D341Med (cell line): ENCODE measurements at regions not wholly inside any gene's neighbourhood (a gene's known extent, or its start where the extent isn't known, plus 50 kb on each side); places are given as distances from the start of the nearest gene placed in this dataset.
"Not testable (repeated sequence)": the region's sequence is repeated elsewhere in the genome, so short reads cannot be mapped to it uniquely, and the experiment has no call there.

Source experiments
- DNase-seq: peaks from one replicate; pipeline ENCODE4 v3.0.0; 2012; ENCODE audit warnings: low spot score

GRCh38 chr5:40347981-40348725 lies 331.6 kb upstream of the PTGER4 start:
- DNase-seq: no peak

- no peak for DNase-seq
These were observed 332.8 kb upstream of the PTGER4 start for GRCh38 chr5:40346901-40347300.

- not testable (repeated sequence) for DNase-seq
These were observed 341.3 kb upstream of the PTGER4 start for GRCh38 chr5:40338434-40338833.

GRCh38 chr5:40334242-40334635 lies 345.5 kb upstream of the PTGER4 start:
- DNase-seq: no peak

GRCh38 chr5:40333459-40334241 lies 346.1 kb upstream of the PTGER4 start:
- DNase-seq: no peak

GRCh38 chr5:40332970-40333369 lies 346.7 kb upstream of the PTGER4 start:
- DNase-seq: no peak

- DNase-seq: no peak
These were observed 348.1 kb upstream of the PTGER4 start for GRCh38 chr5:40331616-40332015.

- no peak for DNase-seq
These were observed 358.2 kb upstream of the PTGER4 start for GRCh38 chr5:40321514-40321913.

- no peak for DNase-seq
These were observed 361.3 kb upstream of the PTGER4 start for GRCh38 chr5:40318395-40318794.

- DNase-seq: no peak
These were observed 362.7 kb upstream of the PTGER4 start for GRCh38 chr5:40317023-40317422.

DNA sequence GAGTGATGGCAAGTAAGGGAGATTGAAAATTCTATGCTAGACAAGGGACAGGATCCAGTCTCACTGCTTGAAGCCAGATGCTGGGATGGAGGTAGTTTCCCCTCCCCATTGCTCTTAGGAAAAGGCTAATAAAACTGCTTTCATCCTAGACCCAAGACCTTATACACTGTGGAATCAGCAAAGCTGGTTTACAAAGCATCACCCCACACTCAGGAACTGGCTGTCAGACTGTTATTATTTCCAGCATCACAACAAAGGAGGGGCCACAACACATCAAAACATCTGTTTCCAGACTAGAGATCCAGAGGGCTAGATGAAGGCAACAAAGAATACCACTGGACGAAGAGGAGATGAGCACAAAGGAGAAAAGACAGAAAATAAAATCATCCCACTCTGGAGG lies 364.6 kb upstream of the PTGER4 start:
- no peak for DNase-seq

GRCh38 chr5:40314275-40314674 lies 365.4 kb upstream of the PTGER4 start:
- no peak for DNase-seq

DNA sequence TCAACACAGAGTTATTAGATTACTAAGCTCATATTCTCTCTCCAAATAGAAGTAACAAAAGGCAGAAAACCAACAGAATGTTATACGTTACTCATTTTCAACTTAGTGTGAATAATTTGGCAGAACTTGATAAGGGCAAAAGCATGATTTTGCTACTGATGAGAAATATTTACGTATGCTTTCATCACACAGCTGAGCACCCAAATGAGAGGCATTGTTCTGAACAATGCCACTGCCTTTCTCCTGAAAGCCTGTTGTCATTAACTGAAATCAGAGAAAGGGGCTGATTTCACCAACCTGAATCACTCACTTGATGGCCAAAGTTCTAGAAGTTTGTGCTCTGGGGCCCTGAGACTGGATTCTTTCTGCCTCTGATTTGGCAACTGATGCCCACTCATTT lies 367.5 kb upstream of the PTGER4 start:
- DNase-seq: no peak

DNA sequence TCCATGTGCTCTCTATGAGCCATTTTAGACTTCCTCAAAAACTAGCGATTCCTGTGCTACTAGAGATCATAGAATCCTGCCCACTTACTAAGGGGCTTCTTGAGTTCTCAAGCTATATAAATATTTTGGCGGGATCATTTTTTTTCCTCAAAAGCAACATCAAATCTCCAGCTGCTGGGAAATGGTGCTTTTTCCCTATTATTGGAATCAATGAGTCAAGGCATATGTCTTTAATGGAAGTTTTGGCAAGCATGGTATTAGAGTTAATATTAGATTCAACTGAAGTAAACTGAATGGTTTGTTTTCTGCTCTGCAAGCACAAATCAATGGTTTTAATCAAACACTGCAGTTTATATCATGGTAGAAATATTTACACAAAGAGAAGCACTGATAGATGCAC lies 369.9 kb upstream of the PTGER4 start:
- no peak for DNase-seq

- no peak for DNase-seq
These were observed 370.8 kb upstream of the PTGER4 start for GRCh38 chr5:40308867-40309266.

DNA sequence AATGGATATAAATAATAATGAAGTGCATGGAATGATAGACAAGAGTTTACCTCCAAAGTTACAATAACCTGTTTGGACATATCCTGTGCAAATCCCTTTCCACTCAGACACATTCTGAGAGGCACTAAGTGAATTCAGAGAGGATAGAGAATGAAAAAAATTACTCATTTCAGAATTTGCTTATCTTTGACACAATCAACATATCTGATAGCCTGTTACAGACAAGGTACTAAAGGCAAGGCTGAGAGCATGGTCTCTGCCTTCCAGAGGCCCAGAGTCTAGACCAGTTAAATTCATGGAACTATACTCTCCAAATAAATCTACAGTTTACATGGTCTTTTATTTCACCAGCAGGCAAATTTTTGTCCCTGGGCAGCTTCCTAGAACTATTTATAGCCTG lies 371.8 kb upstream of the PTGER4 start:
- DNase-seq: no peak

GRCh38 chr5:40306869-40307487 lies 372.7 kb upstream of the PTGER4 start:
- DNase-seq: no peak

- no peak for DNase-seq
These were observed 387.7 kb upstream of the PTGER4 start for GRCh38 chr5:40292006-40292405.

- no peak for DNase-seq
These were observed 388.4 kb upstream of the PTGER4 start for GRCh38 chr5:40291338-40291737.

DNA sequence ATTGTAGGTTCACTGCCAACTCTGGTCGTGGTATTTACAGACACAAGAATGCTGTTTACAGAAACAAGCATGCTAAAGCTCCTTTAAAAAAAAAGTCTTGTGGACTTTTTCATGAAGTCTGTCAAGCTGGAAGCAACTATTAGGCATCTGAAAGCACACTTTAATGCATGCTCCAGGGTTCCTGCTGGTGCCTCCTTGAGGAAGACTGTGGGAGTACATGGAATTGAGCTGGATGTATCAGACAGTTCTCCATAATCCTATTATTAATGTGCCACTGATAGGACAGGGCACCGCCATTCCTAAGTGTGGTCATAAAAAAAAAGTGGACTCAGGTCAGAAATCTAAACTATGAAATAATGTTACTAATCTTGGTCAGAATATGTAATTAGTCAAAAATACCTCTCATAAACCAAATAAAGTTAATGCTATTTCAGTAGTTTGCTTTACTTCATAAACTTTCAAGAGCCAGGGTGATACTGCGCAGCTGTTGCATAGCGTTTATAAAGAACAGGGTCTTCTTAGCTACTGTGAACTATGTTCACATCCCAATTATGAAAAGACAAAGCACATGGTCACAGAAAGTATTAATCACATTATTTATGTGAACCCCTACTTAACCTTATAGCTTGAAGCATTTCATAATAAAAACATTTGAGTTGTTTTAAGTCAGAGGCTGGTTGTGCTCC lies 390.8 kb upstream of the PTGER4 start:
- no peak for DNase-seq

GRCh38 chr5:40284863-40285262 lies 394.9 kb upstream of the PTGER4 start:
- no peak for DNase-seq

DNA sequence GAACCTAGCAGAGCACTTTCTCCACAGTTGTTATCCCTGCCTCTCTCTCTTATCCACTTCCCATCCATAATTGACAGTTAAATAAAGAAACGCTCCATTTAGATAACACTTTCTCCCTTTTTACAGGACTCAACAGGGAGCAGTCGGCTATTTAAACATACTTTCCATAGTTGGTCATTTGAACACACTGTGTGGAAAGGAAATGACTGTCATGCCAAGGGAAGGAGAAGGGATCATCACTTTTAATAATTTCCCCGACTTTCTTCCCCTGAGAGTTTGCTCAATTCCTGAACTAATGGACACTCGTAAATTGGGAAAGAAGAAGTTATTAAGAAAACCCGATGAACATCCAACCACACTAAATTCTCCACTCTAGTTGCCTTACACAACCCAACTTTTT lies 400.8 kb upstream of the PTGER4 start:
- DNase-seq: no peak
